Colonic mucosa (tissue), 4 donors: ENCODE measurements at regions not wholly inside any gene's neighbourhood (a gene's known extent, or its start where the extent isn't known, plus 50 kb on each side); places are given as distances from the start of the nearest gene placed in this dataset.

ENCODE experiments used
- DNase-seq: peaks from one replicate; pipeline ENCODE4 v3.0.0-alpha.2; 2020
- H3K27ac ChIP-seq: fragments of 200-600 bp; one replicate; pipeline ENCODE4 v1.8.0; 2021
- H3K27me3 ChIP-seq: fragments of 200-600 bp; one replicate; pipeline ENCODE4 v1.8.0; 2021
- H3K36me3 ChIP-seq: fragments of 200-600 bp; one replicate; pipeline ENCODE4 v1.8.0; 2021
- H3K4me1 ChIP-seq: fragments of 200-600 bp; one replicate; pipeline ENCODE4 v1.8.0; 2021; ENCODE audit warnings: mild to moderate bottlenecking
- H3K4me3 ChIP-seq: fragments of 200-600 bp; one replicate; pipeline ENCODE4 v1.8.0; 2021
- H3K9ac ChIP-seq, 2 donors: one replicate each; pipeline ENCODE4 v1.7.0; 2013; ENCODE audit warnings: control low read depth in 2 of 2, low read depth in 2 of 2, low read length in 2 of 2
- H3K9me3 ChIP-seq: fragments of 200-600 bp; one replicate; pipeline ENCODE4 v1.8.0; 2021
- intact Hi-C: fragments of 100-400 bp; cut with DNase I; formaldehyde crosslinking; loops from one replicate; pipeline ENCODE4 v1.14.1; 2022
- TF ChIP-seq, protein P1 (sequence below): fragments of 200-600 bp; IDR thresholded peaks from one replicate; pipeline ENCODE4 v1.8.0; 2022; ENCODE audit warnings: antibody characterized with exemption, mild to moderate bottlenecking
- donor health status: healthy.
- donor health status: DM: no; HTN: no; CAD: no.
- donor health status: DM: no; HTN: no; CAD: no.

DNA sequence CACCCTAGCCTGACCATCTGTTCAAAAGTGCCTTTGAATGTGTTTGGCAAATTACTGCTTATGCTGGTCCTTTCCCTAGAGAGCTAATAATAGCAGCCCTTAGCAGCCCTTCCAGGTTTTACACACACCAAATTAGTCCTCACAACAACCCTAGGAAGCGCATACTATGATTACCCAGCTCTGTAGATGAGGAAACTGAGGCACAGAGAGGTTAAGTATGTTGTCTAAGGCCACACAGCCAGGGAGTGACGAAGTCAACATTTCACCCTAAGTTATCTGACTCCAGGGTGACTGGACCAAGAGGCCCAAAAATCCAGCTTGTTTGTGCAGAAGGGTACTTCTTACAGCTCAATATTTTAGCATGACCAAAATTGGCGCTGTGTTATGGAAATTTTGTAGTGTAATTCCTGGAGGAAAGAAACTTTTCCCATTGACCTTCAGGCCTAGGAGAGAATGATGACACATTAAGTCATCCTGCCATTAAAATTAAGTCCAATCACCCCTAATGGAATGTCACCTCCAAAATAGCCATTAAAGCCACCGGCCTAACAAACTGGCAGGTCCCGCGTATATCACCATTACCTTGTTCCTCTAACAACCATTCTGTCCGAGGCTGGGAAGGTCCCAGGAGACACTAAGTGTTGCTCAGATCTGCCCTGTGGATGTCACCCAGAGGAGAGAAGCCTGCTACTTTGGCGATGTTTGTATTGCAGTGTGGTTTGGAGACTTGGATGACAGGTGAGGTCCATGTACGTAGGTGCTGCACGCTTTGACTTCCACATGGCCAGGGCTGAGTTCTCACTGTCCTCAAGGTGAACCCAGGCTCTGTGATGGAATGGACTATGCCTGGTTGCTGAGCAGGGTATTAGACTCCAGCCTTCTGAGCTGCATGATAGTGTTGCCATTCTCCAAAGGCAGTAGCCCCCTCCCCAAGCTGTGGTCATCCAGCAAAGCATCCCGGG is 258.3 kb downstream of the TOMM20 start:
- no peaks in the 10 kb centered on the region for H3K27me3 ChIP-seq
- no peaks in the 10 kb centered on the region for H3K4me1 ChIP-seq
- H3K36me3 ChIP-seq, result no peaks in the 10 kb centered on the region
- TF ChIP-seq, protein P1, sequence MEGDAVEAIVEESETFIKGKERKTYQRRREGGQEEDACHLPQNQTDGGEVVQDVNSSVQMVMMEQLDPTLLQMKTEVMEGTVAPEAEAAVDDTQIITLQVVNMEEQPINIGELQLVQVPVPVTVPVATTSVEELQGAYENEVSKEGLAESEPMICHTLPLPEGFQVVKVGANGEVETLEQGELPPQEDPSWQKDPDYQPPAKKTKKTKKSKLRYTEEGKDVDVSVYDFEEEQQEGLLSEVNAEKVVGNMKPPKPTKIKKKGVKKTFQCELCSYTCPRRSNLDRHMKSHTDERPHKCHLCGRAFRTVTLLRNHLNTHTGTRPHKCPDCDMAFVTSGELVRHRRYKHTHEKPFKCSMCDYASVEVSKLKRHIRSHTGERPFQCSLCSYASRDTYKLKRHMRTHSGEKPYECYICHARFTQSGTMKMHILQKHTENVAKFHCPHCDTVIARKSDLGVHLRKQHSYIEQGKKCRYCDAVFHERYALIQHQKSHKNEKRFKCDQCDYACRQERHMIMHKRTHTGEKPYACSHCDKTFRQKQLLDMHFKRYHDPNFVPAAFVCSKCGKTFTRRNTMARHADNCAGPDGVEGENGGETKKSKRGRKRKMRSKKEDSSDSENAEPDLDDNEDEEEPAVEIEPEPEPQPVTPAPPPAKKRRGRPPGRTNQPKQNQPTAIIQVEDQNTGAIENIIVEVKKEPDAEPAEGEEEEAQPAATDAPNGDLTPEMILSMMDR, result no peak
- intact Hi-C loops, result no loop called here
- H3K27ac ChIP-seq, result no peak overlapping the region
- H3K9ac ChIP-seq, result no peak overlapping the region
- H3K9me3 ChIP-seq, result no peaks in the 10 kb centered on the region
- no peak for DNase-seq
- H3K4me3 ChIP-seq, result no peak overlapping the region

DNA sequence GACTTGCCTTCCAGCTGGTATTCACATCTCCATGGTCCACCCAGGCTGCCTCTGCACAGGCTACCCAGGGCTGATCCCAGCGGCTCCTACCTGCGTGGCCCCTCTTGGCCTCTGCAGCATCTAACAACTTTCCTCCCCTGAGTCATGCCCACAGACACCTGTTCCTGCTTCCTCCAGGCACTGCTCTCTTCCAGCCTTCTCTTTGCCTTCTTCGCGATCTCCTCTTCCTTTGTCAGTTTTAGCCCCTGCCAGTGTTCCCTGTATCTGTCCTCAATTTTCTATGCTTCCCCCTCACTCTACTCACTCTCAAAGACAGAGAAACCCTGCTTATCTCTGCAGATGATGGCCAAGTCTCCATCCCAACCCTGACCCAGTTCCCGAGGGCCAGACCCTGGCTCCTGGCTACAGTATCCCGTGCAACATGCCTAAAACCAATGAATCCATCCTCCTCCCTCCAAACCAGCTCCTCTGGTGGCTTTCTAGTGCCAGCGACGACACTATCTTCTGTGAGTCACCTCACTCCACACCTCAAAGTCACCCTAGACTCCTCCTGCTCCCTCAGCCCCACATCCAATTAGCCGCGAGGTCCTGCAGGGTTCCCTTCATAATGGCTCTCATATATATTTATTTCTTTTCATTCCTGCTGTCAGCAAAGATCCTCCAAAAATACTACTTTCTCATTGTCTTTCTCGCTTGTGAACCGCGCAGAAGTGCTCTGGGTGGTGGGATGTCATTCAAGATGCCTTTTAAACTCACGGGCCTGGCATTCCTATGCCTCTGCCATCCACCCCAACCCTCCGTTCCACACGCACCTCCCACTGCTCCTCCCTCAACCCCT is 259.2 kb downstream of the TOMM20 start:
- no peak overlapping the region for H3K27ac ChIP-seq
- H3K4me1 ChIP-seq, result no peaks in the 10 kb centered on the region
- H3K27me3 ChIP-seq, result no peaks in the 10 kb centered on the region
- H3K4me3 ChIP-seq, result no peak overlapping the region
- no peak overlapping the region for H3K9ac ChIP-seq
- H3K36me3 ChIP-seq, result no peaks in the 10 kb centered on the region
- intact Hi-C loops, result no loop called here
- TF ChIP-seq, protein P1, result no peak
- H3K9me3 ChIP-seq, result no peaks in the 10 kb centered on the region
- no peak for DNase-seq

DNA sequence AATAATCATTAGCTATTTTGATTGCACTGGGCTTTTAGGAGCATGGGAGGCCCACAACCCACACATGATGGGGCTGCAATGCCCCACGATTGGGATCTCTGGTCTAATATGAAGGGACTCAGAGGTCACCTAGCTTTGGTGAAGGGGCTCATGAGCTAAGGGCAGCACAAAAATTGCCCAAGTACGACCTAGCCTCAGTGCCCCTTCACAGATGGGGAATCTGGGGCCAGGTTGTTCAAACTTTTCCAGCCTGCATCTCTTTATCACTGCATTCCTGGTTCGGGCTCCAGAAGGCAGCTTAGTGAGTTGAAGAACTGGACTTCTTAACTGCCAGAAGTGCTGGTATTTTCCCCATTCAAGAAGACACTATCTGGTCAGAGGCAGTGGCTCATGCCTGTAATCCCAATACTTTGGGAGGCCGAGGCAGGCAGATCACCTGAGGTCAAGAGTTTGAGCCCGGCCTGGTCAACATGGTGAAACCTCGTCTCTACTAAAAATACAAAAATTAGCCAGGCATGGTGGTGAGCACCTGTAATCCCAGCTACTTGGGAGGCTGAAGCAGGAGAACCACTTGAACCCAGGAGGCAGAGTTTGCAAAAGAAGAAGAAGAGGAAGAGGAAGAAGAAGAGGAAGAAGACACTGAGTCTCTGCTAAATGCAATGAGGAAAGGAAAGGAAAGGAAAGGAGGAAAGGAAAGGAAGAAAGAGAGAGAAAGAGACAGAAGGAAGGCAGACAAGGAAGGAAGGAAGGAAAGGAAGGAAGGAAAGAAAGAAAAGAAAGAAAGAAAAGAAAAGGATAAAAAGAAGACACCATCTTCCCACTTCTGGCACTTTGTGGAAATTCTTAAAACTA is 258.5 kb upstream of the IRF2BP2 start:
- no peak overlapping the region for H3K9ac ChIP-seq
- H3K4me3 ChIP-seq, result no peak overlapping the region
- no peaks in the 10 kb centered on the region for H3K36me3 ChIP-seq
- no peaks in the 10 kb centered on the region for H3K27me3 ChIP-seq
- H3K9me3 ChIP-seq, result no peaks in the 10 kb centered on the region
- no peak for DNase-seq
- no peak overlapping the region for H3K27ac ChIP-seq
- intact Hi-C loops, result no loop called here
- peaks cover 1% of the 10 kb centered on the region for H3K4me1 ChIP-seq
- TF ChIP-seq, protein P1, result no peak

DNA sequence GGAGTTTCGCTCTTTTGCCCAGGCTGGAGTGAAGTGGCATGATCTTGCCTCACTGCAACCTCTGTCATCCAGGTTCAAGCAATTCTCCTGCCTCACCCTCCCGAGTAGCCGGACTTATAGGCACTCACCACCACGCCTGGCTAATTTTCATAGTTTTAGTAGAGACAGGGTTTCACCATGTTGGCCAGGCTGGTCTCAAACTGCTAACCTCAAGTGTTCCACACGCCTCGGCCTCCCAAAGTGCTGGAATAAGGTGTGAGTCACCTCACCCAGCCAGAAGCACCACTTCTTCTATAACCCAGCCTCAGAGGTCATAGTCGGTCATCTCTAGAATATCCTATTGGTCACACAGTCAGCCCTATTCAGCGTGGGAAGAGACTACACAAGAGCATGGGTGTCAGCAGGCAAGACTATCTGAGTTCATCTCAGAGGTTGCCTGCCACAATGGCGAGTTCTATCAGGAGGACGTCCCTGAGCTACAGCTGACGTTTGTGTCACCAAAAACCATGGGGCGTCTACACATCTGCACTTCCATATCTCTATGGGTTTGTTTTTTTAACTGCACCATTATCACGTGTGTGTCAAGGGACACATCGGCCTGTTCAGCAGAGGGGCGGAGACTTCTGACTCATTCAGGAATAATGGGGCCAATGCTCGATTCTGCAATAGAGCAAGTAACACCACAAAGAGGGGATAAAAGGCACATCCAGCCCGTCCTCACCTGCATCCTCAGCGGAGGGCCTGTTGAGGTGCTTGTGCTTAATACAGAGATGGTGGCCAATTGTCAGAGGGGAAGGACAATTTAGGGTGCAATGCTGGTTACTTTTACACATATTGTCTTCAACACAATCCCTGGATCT is 256.3 kb upstream of the IRF2BP2 start:
- Histone ChIP-seq H3K9ac (no peak overlapping the region), H3K9me3 (no peaks in the 10 kb centered on the region), H3K27ac (no peak overlapping the region), H3K27me3 (no peaks in the 10 kb centered on the region), H3K4me1 (peaks cover 15% of the 10 kb centered on the region), H3K36me3 (no peaks in the 10 kb centered on the region), H3K4me3 (no peak overlapping the region)
- peak; percentile 76 for DNase-seq
- TF ChIP-seq, protein P1, result no peak
- intact Hi-C loops, result no loop called here
